CD4-positive, alpha-beta T cell (primary cell): ENCODE measurements at regions not wholly inside any gene's neighbourhood (a gene's known extent, or its start where the extent isn't known, plus 50 kb on each side); places are given as distances from the start of the nearest gene placed in this dataset.

Source experiments
- ATAC-seq: fragments of 200-7000 bp; cut with Tn5 transposase; one replicate; pipeline ENCODE4 v1.10.0; 2022; ENCODE audit warnings: mild to moderate bottlenecking; ENCODE audit not compliant: poor library complexity
- CTCF ChIA-PET: fragments of 350-600 bp; sonication (Branson Sonifier 250); formaldehyde crosslinking; loops from one replicate; lab custom pipeline; 2021; ENCODE audit warnings: antibody characterized with exemption, inconsistent platforms; lab: Charles Lee
- POLR2A ChIA-PET: fragments of 350-600 bp; sonication (Branson Sonifier 250); formaldehyde crosslinking; loops from one replicate; lab custom pipeline; 2021; ENCODE audit warnings: antibody characterized with exemption, inconsistent platforms; lab: Charles Lee
- DNase-seq, 14 experiments: peaks; one replicate each; pipeline ENCODE4 v3.0.0-alpha.2; 2013 to 2020; ENCODE audit warnings: mixed read lengths in 2 of 14
- H3K27ac ChIP-seq, 2 donors: one replicate each; pipeline versions ENCODE4 v1.5.1 to v1.7.0; 2013; ENCODE audit warnings: low read length in 2 of 2, low read depth in 1 of 2, mild to moderate bottlenecking in 1 of 2
- H3K27me3 ChIP-seq, 2 experiments: 1 replicate in 1 of 2; 2 replicates in 1 of 2; pipeline versions ENCODE4 v1.6.1 to v1.7.0; 2013; ENCODE audit warnings: low read length in 2 of 2, control low read depth in 1 of 2, mild to moderate bottlenecking in 1 of 2, moderate library complexity in 1 of 2; ENCODE audit not compliant: insufficient read depth in 2 of 2, control insufficient read depth in 1 of 2
- H3K36me3 ChIP-seq: one replicate; pipeline ENCODE4 v1.6.1; 2013; ENCODE audit warnings: low read length, control low read depth; ENCODE audit not compliant: insufficient read depth
- H3K4me1 ChIP-seq: one replicate; pipeline ENCODE4 v1.6.1; 2013; ENCODE audit warnings: low read length, control low read depth; ENCODE audit not compliant: insufficient read depth
- H3K4me3 ChIP-seq: one replicate; pipeline ENCODE4 v1.5.1; 2013; ENCODE audit warnings: mild to moderate bottlenecking, low read length, moderate library complexity
- H3K9me3 ChIP-seq, 2 experiments: 1 replicate in 1 of 2; 2 replicates in 1 of 2; pipeline versions ENCODE4 v1.6.1 to v1.7.0; 2013; ENCODE audit warnings: low read length in 2 of 2, mild to moderate bottlenecking in 2 of 2, control low read depth in 1 of 2, moderate library complexity in 1 of 2; ENCODE audit not compliant: control insufficient read depth in 1 of 2, insufficient read depth in 1 of 2
- H3K27ac Mint-ChIP-seq: one replicate; pipeline ENCODE4 v1.8.0; 2020; ENCODE audit warnings: mixed read lengths
- H3K27me3 Mint-ChIP-seq: one replicate; pipeline ENCODE4 v1.8.0; 2021; ENCODE audit warnings: mixed read lengths
- H3K36me3 Mint-ChIP-seq: one replicate; pipeline ENCODE4 v1.8.0; 2021; ENCODE audit warnings: low read depth, mixed read lengths
- H3K4me1 Mint-ChIP-seq: one replicate; pipeline ENCODE4 v1.8.0; 2021; ENCODE audit warnings: low read depth, mixed read lengths
- H3K4me3 Mint-ChIP-seq: one replicate; pipeline ENCODE4 v1.8.0; 2020; ENCODE audit warnings: mild to moderate bottlenecking, mixed read lengths
- H3K9me3 Mint-ChIP-seq: one replicate; pipeline ENCODE4 v1.8.0; 2020; ENCODE audit warnings: mixed read lengths
- CTCF ChIP-seq: fragments of 200-600 bp; IDR thresholded peaks from one replicate; pipeline ENCODE4 v1.8.0; 2022; ENCODE audit warnings: antibody characterized with exemption, mild to moderate bottlenecking
- intact Hi-C, 2 experiments: fragments of 100-400 bp; cut with DNase I in 1 of 2; cut with micrococcal nuclease in 1 of 2; formaldehyde crosslinking; loops; one replicate each; pipeline versions ENCODE4 v1.15.1 to v1.9.0; 2023 to 2025; cut with DNase I, micrococcal nuclease

DNA sequence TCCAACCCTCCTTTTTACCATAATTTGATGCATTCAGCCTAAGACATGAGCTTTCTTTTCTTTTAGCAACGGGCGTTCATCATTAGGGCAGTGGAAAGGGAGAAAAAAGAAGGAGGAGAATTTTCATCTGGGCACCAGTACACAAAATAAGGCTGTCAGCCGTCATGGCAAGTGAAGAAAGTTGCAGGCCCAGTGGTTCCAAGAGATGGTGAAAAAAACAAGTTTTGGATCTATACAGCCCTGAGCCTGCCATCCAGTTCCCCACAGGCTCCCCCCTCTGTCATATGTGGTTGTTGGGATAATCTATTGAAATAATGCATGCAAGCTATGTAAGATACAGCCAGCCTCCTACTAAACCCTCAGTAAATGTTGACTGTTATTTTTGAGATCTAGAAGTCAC lies 500.6 kb upstream of the PROK2 start:
- Mint-ChIP-seq H3K4me3 (no peak overlapping the region), H3K4me1 (peaks cover 16% of the 10 kb centered on the region), H3K27me3 (no peaks in the 10 kb centered on the region), H3K27ac (no peak overlapping the region), H3K9me3 (no peaks in the 10 kb centered on the region), H3K36me3 (no peaks in the 10 kb centered on the region)
- Histone ChIP-seq H3K27ac (no peak overlapping the region), H3K4me3 (no peak overlapping the region), H3K36me3 (no peaks in the 10 kb centered on the region), H3K4me1 (peaks cover 14% of the 10 kb centered on the region), H3K27me3 (peaks cover 6 to 17% of the 10 kb centered on the region in 2 experiments), H3K9me3 (peaks cover 0 to 9% of the 10 kb centered on the region in 2 experiments)
- DNase-seq (no peak), ATAC-seq (no peak)
- ChIA-PET POLR2A (no interaction called here), CTCF (no interaction called here)
- intact Hi-C loops, result no loop called here
- no peak for TF ChIP-seq CTCF

DNA sequence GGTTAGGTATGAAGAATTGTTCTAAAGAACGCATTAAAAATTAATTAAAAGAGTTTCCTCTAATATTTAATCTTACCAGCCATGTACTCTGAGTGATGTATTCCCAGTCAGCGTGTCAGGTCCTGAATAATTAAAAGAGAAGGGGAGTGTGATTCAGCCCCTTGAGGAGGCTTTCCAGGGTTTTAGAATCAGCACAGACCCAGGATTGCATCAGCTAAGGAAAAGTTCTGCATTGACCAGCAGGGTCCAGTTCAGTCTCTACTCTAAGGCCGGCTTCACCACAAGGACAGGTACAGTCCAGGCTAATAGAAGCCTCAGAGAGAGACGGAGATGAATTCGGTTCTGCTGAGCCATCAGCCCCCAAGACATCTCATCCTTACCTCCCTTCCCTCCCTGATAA lies 499.5 kb upstream of the PROK2 start:
- Mint-ChIP-seq H3K9me3 (no peaks in the 10 kb centered on the region), H3K36me3 (no peaks in the 10 kb centered on the region), H3K4me3 (no peak overlapping the region), H3K27ac (no peak overlapping the region), H3K4me1 (peaks cover 11% of the 10 kb centered on the region), H3K27me3 (no peaks in the 10 kb centered on the region)
- ATAC-seq, result no peak
- no peak overlapping the region for H3K4me3 ChIP-seq
- H3K27me3 ChIP-seq, result peaks cover 6 to 17% of the 10 kb centered on the region in 2 experiments
- peaks cover 0 to 11% of the 10 kb centered on the region in 2 experiments for H3K9me3 ChIP-seq
- intact Hi-C loops, result no loop called here
- POLR2A ChIA-PET, result no interaction called here
- CTCF ChIA-PET, result no interaction called here
- H3K4me1 ChIP-seq, result peaks cover 11% of the 10 kb centered on the region
- TF ChIP-seq CTCF, result no peak
- no peak overlapping the region for H3K27ac ChIP-seq
- no peak for DNase-seq
- no peaks in the 10 kb centered on the region for H3K36me3 ChIP-seq

DNA sequence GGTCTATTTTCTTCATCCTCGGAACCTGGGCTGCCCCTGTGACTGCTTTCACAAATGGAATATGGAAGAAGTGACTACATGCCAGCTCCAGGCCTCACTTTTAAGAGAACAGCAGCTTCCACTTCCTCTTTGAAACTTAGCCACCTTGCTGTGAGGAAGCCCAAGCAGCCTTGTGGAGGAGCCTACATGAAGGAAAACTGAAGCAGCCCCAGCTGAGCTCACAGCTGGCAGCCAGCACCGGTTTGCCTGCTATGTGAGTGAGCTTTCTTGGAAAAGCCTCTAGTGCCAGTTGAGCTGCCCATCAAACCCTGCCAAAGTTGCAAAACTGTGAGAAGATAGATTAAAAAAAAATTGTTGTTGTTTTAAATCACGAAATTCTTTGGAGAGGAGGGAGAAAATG lies 498.0 kb upstream of the PROK2 start:
- CTCF ChIA-PET, result no interaction called here
- intact Hi-C loops, result no loop called here
- peaks cover 0 to 13% of the 10 kb centered on the region in 2 experiments for H3K9me3 ChIP-seq
- H3K36me3 Mint-ChIP-seq, result no peaks in the 10 kb centered on the region
- H3K27ac ChIP-seq, result no peak overlapping the region
- no peaks in the 10 kb centered on the region for H3K36me3 ChIP-seq
- H3K27ac Mint-ChIP-seq, result no peak overlapping the region
- H3K4me3 ChIP-seq, result no peak overlapping the region
- peaks cover 2 to 5% of the 10 kb centered on the region in 2 experiments for H3K27me3 ChIP-seq
- no peak overlapping the region for H3K4me3 Mint-ChIP-seq
- no peaks in the 10 kb centered on the region for H3K27me3 Mint-ChIP-seq
- no peaks in the 10 kb centered on the region for H3K9me3 Mint-ChIP-seq
- no peak for ATAC-seq
- no peaks in the 10 kb centered on the region for H3K4me1 ChIP-seq
- DNase-seq, result no peak
- POLR2A ChIA-PET, result no interaction called here
- H3K4me1 Mint-ChIP-seq, result no peaks in the 10 kb centered on the region
- no peak for TF ChIP-seq CTCF
